H1 (cell line): ENCODE measurements at regions not wholly inside any gene's neighbourhood (a gene's known extent, or its start where the extent isn't known, plus 50 kb on each side); places are given as distances from the start of the nearest gene placed in this dataset.
"Not testable (repeated sequence)": the region's sequence is repeated elsewhere in the genome, so short reads cannot be mapped to it uniquely, and the experiment has no call there.

Experiments
- CTCF ChIA-PET: fragments of 300-600 bp; sonication (Branson Sonifier 250); formaldehyde crosslinking; loops from one replicate; lab custom pipeline; 2021; ENCODE audit not compliant: partially characterized antibody; lab: Charles Lee
- POLR2A ChIA-PET: fragments of 300-600 bp; sonication (Branson Sonifier 250); formaldehyde crosslinking; loops from one replicate; lab custom pipeline; 2021; ENCODE audit warnings: inconsistent platforms; ENCODE audit not compliant: partially characterized antibody; lab: Charles Lee
- DNase-seq, 2 experiments: peaks; one replicate each; pipeline versions ENCODE4 v3.0.0 to v3.0.0-alpha.2; 2010 to 2022; ENCODE audit warnings: low spot score in 2 of 2, low read depth in 1 of 2, mixed read lengths in 1 of 2
- FAIRE-seq: peaks from 2 replicates; lab custom pipeline; 2011; peaks lifted over from hg19 to GRCh38; lab: Jason Lieb, UNC
- H2AFZ ChIP-seq: 2 replicates; pipeline ENCODE4 v1.8.1; 2012; ENCODE audit warnings: low read length, inconsistent platforms
- H2AK5ac ChIP-seq: 2 replicates; pipeline ENCODE4 v1.6.1; 2013; ENCODE audit warnings: low read depth, low read length
- H2BK120ac ChIP-seq: replicated peaks from 2 replicates; pipeline ENCODE3; 2013; ENCODE audit warnings: low read depth, low read length, inconsistent platforms
- H2BK12ac ChIP-seq: 2 replicates; pipeline ENCODE4 v1.6.1; 2013; ENCODE audit warnings: low read depth, low read length
- H2BK15ac ChIP-seq: 2 replicates; pipeline ENCODE4 v1.6.1; 2013; ENCODE audit warnings: low read length
- H2BK20ac ChIP-seq: 2 replicates; pipeline ENCODE4 v1.6.1; 2013; ENCODE audit warnings: low read length
- H2BK5ac ChIP-seq: 2 replicates; pipeline ENCODE4 v1.6.1; 2013; ENCODE audit warnings: low read depth, low read length
- H3K14ac ChIP-seq: 2 replicates; pipeline ENCODE4 v1.6.1; 2013; ENCODE audit warnings: inconsistent platforms; ENCODE audit not compliant: insufficient read length
- H3K18ac ChIP-seq: 2 replicates; pipeline ENCODE4 v1.6.1; 2013; ENCODE audit warnings: low read length; ENCODE audit errors: extremely low read depth
- H3K23ac ChIP-seq: 2 replicates; pipeline ENCODE4 v1.6.1; 2013; ENCODE audit warnings: inconsistent platforms; ENCODE audit not compliant: insufficient read length
- H3K23me2 ChIP-seq: 2 replicates; pipeline ENCODE4 v1.6.1; 2013; ENCODE audit warnings: low read depth, low read length
- H3K27ac ChIP-seq: 2 replicates; pipeline ENCODE4 v1.6.1; 2011; ENCODE audit warnings: low read depth, low read length, inconsistent platforms
- H3K27me3 ChIP-seq, 4 experiments: replicated peaks in 1 of 4; 1 replicate in 1 of 4; 2 replicates in 3 of 4; pipeline versions ENCODE4 v1.6.1 to v1.8.1; 2011 to 2013; ENCODE audit warnings: low read length in 3 of 4, mild to moderate bottlenecking in 3 of 4, inconsistent platforms in 2 of 4, mixed read lengths in 2 of 4, moderate library complexity in 1 of 4; ENCODE audit not compliant: control insufficient read depth in 3 of 4, insufficient read depth in 3 of 4; ENCODE audit errors: extremely low read depth in 1 of 4
- H3K36me3 ChIP-seq, 4 experiments: 2 replicates each; pipeline versions ENCODE4 v1.6.1 to v1.8.1; 2011 to 2013; ENCODE audit warnings: mild to moderate bottlenecking in 4 of 4, low read length in 3 of 4, moderate library complexity in 2 of 4, control low read depth in 1 of 4, inconsistent platforms in 1 of 4; ENCODE audit not compliant: insufficient read depth in 4 of 4, control insufficient read depth in 2 of 4
- H3K4ac ChIP-seq: replicated peaks from 2 replicates; pipeline ENCODE3; 2013; ENCODE audit warnings: low read length, low read depth, mixed read lengths, inconsistent platforms; ENCODE audit not compliant: insufficient read length
- H3K4me1 ChIP-seq, 4 experiments: replicated peaks in 1 of 4; 1 replicate in 1 of 4; 2 replicates in 3 of 4; pipeline versions ENCODE4 v1.6.1 to v1.8.1; 2011 to 2013; ENCODE audit warnings: low read length in 3 of 4, inconsistent platforms in 2 of 4, mixed read lengths in 1 of 4; ENCODE audit not compliant: insufficient read depth in 4 of 4, control insufficient read depth in 3 of 4
- H3K4me2 ChIP-seq, 2 experiments: 2 replicates each; pipeline versions ENCODE4 v1.6.1 to v1.8.1; 2011 to 2013; ENCODE audit warnings: low read depth in 2 of 2, low read length in 2 of 2, control low read depth in 1 of 2, inconsistent platforms in 1 of 2, mild to moderate bottlenecking in 1 of 2; ENCODE audit not compliant: insufficient read depth in 1 of 2
- H3K4me3 ChIP-seq, 4 experiments: fragments of 200-600, 300-600 bp in 1 of 4; sonication (generic), shearing (Covaris generic), sonication (Bioruptor Twin) in 1 of 4; 2 replicates each; pipeline versions ENCODE4 v1.5.1 to v1.8.1; 2011 to 2016; ENCODE audit warnings: low read length in 4 of 4, low read depth in 3 of 4, control low read depth in 2 of 4, inconsistent platforms in 2 of 4, mild to moderate bottlenecking in 2 of 4, mixed read lengths in 1 of 4, moderate library complexity in 1 of 4; ENCODE audit not compliant: insufficient read depth in 2 of 4; ENCODE audit errors: extremely low read depth in 1 of 4
- H3K56ac ChIP-seq: replicated peaks from 2 replicates; pipeline ENCODE3; 2013; ENCODE audit warnings: low read depth, mild to moderate bottlenecking, mixed read lengths, low read length, inconsistent platforms; ENCODE audit not compliant: insufficient read length
- H3K79me1 ChIP-seq: 2 replicates; pipeline ENCODE4 v1.6.1; 2013; ENCODE audit warnings: low read depth, low read length, control low read depth
- H3K79me2 ChIP-seq, 2 experiments: 2 replicates each; pipeline versions ENCODE4 v1.6.1 to v1.8.1; 2012 to 2013; ENCODE audit warnings: low read length in 2 of 2, mild to moderate bottlenecking in 2 of 2, inconsistent platforms in 1 of 2; ENCODE audit not compliant: insufficient read depth in 2 of 2, control insufficient read depth in 1 of 2
- H3K9ac ChIP-seq, 4 experiments: replicated peaks in 1 of 4; 1 replicate in 1 of 4; 2 replicates in 3 of 4; pipeline versions ENCODE4 v1.6.1 to v1.8.1; 2011 to 2013; ENCODE audit warnings: low read depth in 3 of 4, low read length in 3 of 4, control low read depth in 2 of 4, mild to moderate bottlenecking in 2 of 4, moderate library complexity in 2 of 4, inconsistent platforms in 1 of 4; ENCODE audit errors: extremely low read depth in 1 of 4
- H3K9me3 ChIP-seq, 2 experiments: 2 replicates each; pipeline versions ENCODE4 v1.6.1 to v1.8.1; 2012 to 2013; ENCODE audit warnings: mild to moderate bottlenecking in 2 of 2, moderate library complexity in 2 of 2, control low read depth in 1 of 2, inconsistent platforms in 1 of 2, low read depth in 1 of 2, low read length in 1 of 2, mixed read lengths in 1 of 2; ENCODE audit not compliant: insufficient read depth in 2 of 2
- H4K20me1 ChIP-seq, 2 experiments: replicated peaks in 1 of 2; 2 replicates each; pipeline versions ENCODE3 to v1.8.1; 2011 to 2013; ENCODE audit warnings: inconsistent platforms in 2 of 2, low read length in 2 of 2, mild to moderate bottlenecking in 1 of 2; ENCODE audit not compliant: insufficient read depth in 2 of 2, control insufficient read depth in 1 of 2
- H4K5ac ChIP-seq: 2 replicates; pipeline ENCODE4 v1.6.1; 2013; ENCODE audit warnings: low read length, low read depth, mixed read lengths, inconsistent platforms; ENCODE audit not compliant: insufficient read length
- H4K8ac ChIP-seq: 2 replicates; pipeline ENCODE4 v1.8.0; 2013; ENCODE audit warnings: mild to moderate bottlenecking, moderate library complexity, low read length, inconsistent platforms; ENCODE audit not compliant: insufficient read depth; ENCODE audit errors: extremely low read depth
- H4K91ac ChIP-seq: replicated peaks from 2 replicates; pipeline ENCODE3; 2013; ENCODE audit warnings: low read length, mixed read lengths, inconsistent platforms; ENCODE audit not compliant: insufficient read length
- WGBS, 2 experiments: shearing (Covaris generic) in 1 of 2; methylation state at CpG; one replicate each; pipeline versions ENCODE4 v1.1.6 to v1.1.7; 2013 to 2015; ENCODE audit warnings: low lambda C conversion rate in 2 of 2, mixed read lengths in 2 of 2, inconsistent platforms in 1 of 2, low coverage in 1 of 2, missing lambda C conversion rate in 1 of 2; ENCODE audit not compliant: insufficient replicate concordance in 2 of 2, insufficient coverage in 1 of 2, insufficient read length in 1 of 2; ENCODE audit errors: extremely low coverage in 1 of 2, missing lambda C conversion rate in 1 of 2; 5-methylcytosine and 5-hydroxymethylcytosine counted together

GRCh38 chr14:27817746-27818430 lies 948.7 kb upstream of the FOXG1 start:
- CTCF ChIA-PET: interaction anchor here (0.6 kb wide), 1 partner anchor 55 kb away, joined by 4 read pairs; no protein-coding TSS in a partner anchor

GRCh38 chr14:27826149-27826548 lies 940.4 kb upstream of the FOXG1 start:
- FAIRE-seq, H2BK20ac ChIP-seq, H3K14ac ChIP-seq, DNase-seq, H2BK15ac ChIP-seq, POLR2A ChIA-PET, H3K9ac ChIP-seq, H4K8ac ChIP-seq, H4K91ac ChIP-seq, H4K20me1 ChIP-seq, CTCF ChIA-PET, H3K9me3 ChIP-seq, H2BK5ac ChIP-seq, H3K79me1 ChIP-seq, H4K5ac ChIP-seq, H2BK12ac ChIP-seq, H3K56ac ChIP-seq, H3K4ac ChIP-seq, H3K23me2 ChIP-seq, H2AK5ac ChIP-seq, H3K4me3 ChIP-seq, H3K23ac ChIP-seq, H2AFZ ChIP-seq, H2BK120ac ChIP-seq, H3K27ac ChIP-seq, H3K36me3 ChIP-seq, H3K27me3 ChIP-seq, H3K79me2 ChIP-seq, H3K4me1 ChIP-seq, H3K18ac ChIP-seq, H3K4me2 ChIP-seq: not testable (repeated sequence)
- WGBS, 2 experiments: 95% methylated on average over 4 of the region's 4 CpGs; no CpG with 5 or more reads in 1 of the 2 experiments

More at GRCh38 chr14:27817746-27818430, 948.7 kb upstream of the FOXG1 start:
- H3K4ac ChIP-seq, H2BK120ac ChIP-seq, H4K20me1 ChIP-seq, H4K5ac ChIP-seq, H3K79me1 ChIP-seq, POLR2A ChIA-PET, H2AK5ac ChIP-seq, H3K23me2 ChIP-seq, H3K4me2 ChIP-seq, H3K9me3 ChIP-seq, H2BK5ac ChIP-seq, H2BK15ac ChIP-seq, H2BK12ac ChIP-seq, H3K4me1 ChIP-seq, H3K56ac ChIP-seq, DNase-seq, H3K4me3 ChIP-seq, H2BK20ac ChIP-seq, H3K23ac ChIP-seq, H3K27ac ChIP-seq, H3K79me2 ChIP-seq, H3K36me3 ChIP-seq, H3K14ac ChIP-seq, H4K91ac ChIP-seq, FAIRE-seq, H3K27me3 ChIP-seq, H4K8ac ChIP-seq, H2AFZ ChIP-seq, H3K18ac ChIP-seq, H3K9ac ChIP-seq: not testable (repeated sequence)
- WGBS, 2 experiments: 87% methylated on average over 4 of the region's 4 CpGs; no CpG with 5 or more reads in 1 of the 2 experiments
